OCI-M1 (cell line): ENCODE measurements at regions not wholly inside any gene's neighbourhood (a gene's known extent, or its start where the extent isn't known, plus 50 kb on each side); places are given as distances from the start of the nearest gene placed in this dataset.

Experiments used
- DNase-seq: peaks from one replicate; lab custom pipeline; 2025; lab: John Stamatoyannopoulos, UW

GRCh38 chr4:75110061-75110460, 177.1 kb downstream of the PARM1 start:
- no peak for DNase-seq

GRCh38 chr4:75107755-75108612, 175.1 kb downstream of the PARM1 start:
- peak; percentile 4 for DNase-seq

DNA sequence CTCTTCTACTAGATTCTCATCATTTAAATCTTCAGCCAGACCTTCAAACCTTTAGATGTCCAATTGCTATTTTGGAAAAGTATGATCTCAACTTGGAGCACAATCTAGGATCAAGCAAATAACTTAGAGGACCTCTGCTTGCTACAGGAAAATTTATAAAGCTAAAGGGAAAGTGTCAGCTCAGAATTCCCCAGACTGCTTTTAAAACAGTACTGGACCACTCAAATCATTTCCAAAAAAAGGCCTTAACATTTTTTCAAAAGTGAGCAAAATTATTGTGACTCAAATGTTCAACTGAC, 169.8 kb downstream of the PARM1 start:
- no peak for DNase-seq

DNA sequence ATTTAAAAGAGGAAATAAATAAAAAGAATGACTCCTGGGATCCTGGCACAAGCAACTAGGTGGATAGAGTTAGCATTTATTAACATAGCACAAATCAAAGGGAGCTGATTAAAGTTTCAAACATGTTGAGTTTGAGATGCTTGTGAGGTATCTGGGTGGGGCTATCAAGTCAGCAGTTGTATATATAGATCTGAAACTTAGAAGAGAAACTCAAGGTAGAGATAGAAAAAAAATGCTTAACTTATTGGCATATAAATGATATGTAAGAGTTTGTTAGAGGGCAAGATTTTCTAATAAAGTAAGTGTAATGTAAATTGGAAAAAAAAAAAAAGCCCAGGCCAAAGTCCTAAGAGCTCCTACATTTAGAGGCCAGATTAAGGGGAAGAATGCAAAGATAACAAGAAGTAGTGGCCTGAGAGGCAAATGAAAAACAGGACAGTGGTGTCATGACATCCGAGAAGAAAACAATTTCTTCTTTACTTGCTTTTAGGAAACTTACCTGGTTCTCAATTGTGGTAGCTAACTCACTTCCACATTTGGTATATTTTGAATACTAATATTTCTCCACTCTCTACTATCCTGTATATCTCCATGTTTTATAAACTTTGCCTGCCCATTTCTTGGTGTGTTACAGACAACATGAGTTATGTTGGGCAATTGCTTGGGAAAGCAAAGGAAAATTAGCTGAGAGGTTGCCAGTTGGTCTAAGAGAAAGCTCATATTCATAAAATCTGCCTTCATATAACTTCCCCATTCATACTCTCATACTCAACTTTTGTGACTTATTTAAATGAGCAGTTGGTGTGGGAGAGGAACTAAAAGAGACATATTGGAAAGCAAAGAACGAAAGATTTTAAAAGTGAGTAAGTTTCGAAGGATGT, 169.2 kb downstream of the PARM1 start:
- no peak for DNase-seq
